Endothelial cell of umbilical vein (primary cell): ENCODE measurements at regions not wholly inside any gene's neighbourhood (a gene's known extent, or its start where the extent isn't known, plus 50 kb on each side); places are given as distances from the start of the nearest gene placed in this dataset.

ENCODE experiments used
- BruUV-seq: library from RNA; stranded (reverse); fragments of 400-500 nt; replicated peaks from 2 replicates; lab custom pipeline; 2021; lab: Mats Ljungman, UMichigan
- CTCF ChIA-PET: fragments of 300-600, 350-600 bp; sonication (Branson Sonifier 250); formaldehyde crosslinking; loops from one replicate; lab custom pipeline; 2021; ENCODE audit warnings: antibody characterized with exemption, inconsistent platforms; lab: Charles Lee
- POLR2A ChIA-PET: fragments of 300-600, 350-600 bp; sonication (Branson Sonifier 250); formaldehyde crosslinking; loops from one replicate; lab custom pipeline; 2021; ENCODE audit warnings: antibody characterized with exemption, inconsistent platforms; lab: Charles Lee
- DNase-seq: peaks from one replicate; pipeline ENCODE4 v3.0.0-alpha.2; 2011; ENCODE audit warnings: low read depth, low spot score
- FAIRE-seq: peaks from 2 replicates; lab custom pipeline; 2011; peaks lifted over from hg19 to GRCh38; lab: Jason Lieb, UNC
- H2AFZ ChIP-seq: 2 replicates; pipeline ENCODE4 v1.6.0; 2012; ENCODE audit warnings: low read depth, low read length, control low read depth, inconsistent platforms
- H3K27ac ChIP-seq: 2 replicates; pipeline ENCODE4 v1.5.1; 2011; ENCODE audit warnings: low read depth, mild to moderate bottlenecking, control low read depth, low read length, moderate library complexity; ENCODE audit not compliant: insufficient read depth
- H3K27me3 ChIP-seq, 2 experiments: 2 replicates each; pipeline versions ENCODE4 v1.6.0 to v1.6.1; 2011; ENCODE audit warnings: low read length in 2 of 2, mixed read lengths in 1 of 2; ENCODE audit not compliant: control insufficient read depth in 2 of 2, insufficient read depth in 2 of 2
- H3K36me3 ChIP-seq, 2 experiments: 2 replicates in 1 of 2; 3 replicates in 1 of 2; pipeline ENCODE4 v1.5.1; 2011; ENCODE audit warnings: low read length in 2 of 2, mild to moderate bottlenecking in 1 of 2, moderate library complexity in 1 of 2; ENCODE audit not compliant: control insufficient read depth in 2 of 2, insufficient read depth in 2 of 2; ENCODE audit errors: extremely low read depth in 1 of 2
- H3K4me1 ChIP-seq: 3 replicates; pipeline ENCODE4 v1.5.1; 2011; ENCODE audit warnings: mild to moderate bottlenecking, low read length; ENCODE audit not compliant: control insufficient read depth, insufficient read depth; ENCODE audit errors: extremely low read depth
- H3K4me2 ChIP-seq: 2 replicates; pipeline ENCODE4 v1.6.1; 2011; ENCODE audit warnings: low read length, control low read depth, mixed read lengths; ENCODE audit not compliant: insufficient read depth
- H3K4me3 ChIP-seq, 3 experiments: fragments of 200-600 bp in 1 of 3; sonication (generic), shearing (Covaris generic) in 1 of 3; replicated peaks in 1 of 3; 2 replicates each; pipeline ENCODE4 v1.5.1; 2011 to 2016; ENCODE audit warnings: control low read depth in 3 of 3, low read length in 3 of 3, mild to moderate bottlenecking in 2 of 3, inconsistent platforms in 1 of 3, low read depth in 1 of 3, moderate library complexity in 1 of 3; ENCODE audit not compliant: insufficient read depth in 1 of 3
- H3K79me2 ChIP-seq: 2 replicates; pipeline ENCODE4 v1.6.0; 2012; ENCODE audit warnings: low read length, inconsistent platforms; ENCODE audit not compliant: control insufficient read depth, insufficient read depth
- H3K9ac ChIP-seq: replicated peaks from 2 replicates; pipeline ENCODE3; 2011; ENCODE audit warnings: low read length, control low read depth; ENCODE audit not compliant: insufficient read depth; ENCODE audit errors: extremely low read depth
- H3K9me1 ChIP-seq: replicated peaks from 3 replicates; pipeline ENCODE4 v1.6.0; 2011; ENCODE audit warnings: mild to moderate bottlenecking, low read length; ENCODE audit not compliant: control insufficient read depth, insufficient read depth; ENCODE audit errors: extremely low read depth
- H3K9me3 ChIP-seq: replicated peaks from 2 replicates; pipeline ENCODE4 v1.5.1; 2012; ENCODE audit warnings: low read length, inconsistent platforms; ENCODE audit not compliant: control insufficient read depth, insufficient read depth
- H4K20me1 ChIP-seq: replicated peaks from 2 replicates; pipeline ENCODE3; 2011; ENCODE audit warnings: mild to moderate bottlenecking, low read length; ENCODE audit not compliant: control insufficient read depth, insufficient read depth; ENCODE audit errors: extremely low read depth
- CTCF ChIP-seq, 2 donors: IDR thresholded peaks; 1 replicate in 1 of 2; 2 replicates in 1 of 2; pipeline ENCODE4 v1.5.1; 2011; ENCODE audit warnings: low read length in 2 of 2, mild to moderate bottlenecking in 2 of 2, moderate library complexity in 2 of 2, control low read depth in 1 of 2, inconsistent platforms in 1 of 2, low read depth in 1 of 2; ENCODE audit not compliant: insufficient read depth in 1 of 2; ENCODE audit errors: extremely low read depth in 1 of 2
- EZH2 ChIP-seq: IDR thresholded peaks from 2 replicates; pipeline ENCODE4 v1.6.1; 2012; ENCODE audit warnings: borderline replicate concordance, low read depth, mild to moderate bottlenecking, moderate library complexity, low read length, inconsistent platforms; ENCODE audit not compliant: severe bottlenecking
- FOS ChIP-seq: IDR thresholded peaks from 2 replicates; pipeline ENCODE4 v1.6.1; 2011; ENCODE audit warnings: mild to moderate bottlenecking, low read length, moderate library complexity, borderline replicate concordance; ENCODE audit not compliant: insufficient read depth
- GATA2 ChIP-seq: IDR thresholded peaks from 2 replicates; pipeline ENCODE4 v1.7.0; 2011; ENCODE audit warnings: low read depth, mild to moderate bottlenecking, moderate library complexity, mixed read lengths, low read length; ENCODE audit not compliant: insufficient read length, insufficient read depth
- JUN ChIP-seq: IDR thresholded peaks from 2 replicates; pipeline ENCODE4 v1.6.1; 2011; ENCODE audit warnings: borderline replicate concordance, low read depth; ENCODE audit not compliant: insufficient read length, insufficient read depth
- MAX ChIP-seq: IDR thresholded peaks from 2 replicates; pipeline ENCODE4 v1.6.1; 2011; ENCODE audit not compliant: insufficient read depth, insufficient read length
- MYC ChIP-seq: IDR thresholded peaks from one replicate; pipeline ENCODE4 v1.6.1; 2011; ENCODE audit warnings: mild to moderate bottlenecking, low read depth, low read length
- POLR2A ChIP-seq: IDR thresholded peaks from 2 replicates; pipeline ENCODE4 v1.6.1; 2012; ENCODE audit warnings: low read depth, mild to moderate bottlenecking, control low read depth, low read length
- POLR2AphosphoS5 ChIP-seq: IDR thresholded peaks from 2 replicates; pipeline ENCODE4 v1.6.1; 2012; ENCODE audit warnings: low read depth, mild to moderate bottlenecking, control low read depth, low read length, moderate library complexity; ENCODE audit not compliant: insufficient read depth
- dilution Hi-C: fragments of 300-500 bp; cut with MboI; formaldehyde crosslinking; loops from one replicate; pipeline ENCODE4 v1.15.0; 2019; ENCODE audit warnings: low sequenced_read_pairs; ENCODE audit not compliant: extremely low pct_ligation_motif_present
- intact Hi-C: fragments of 100-400 bp; cut with micrococcal nuclease; formaldehyde crosslinking; loops from one replicate; pipeline ENCODE4 v1.10.0; 2022

GRCh38 chr10:61847087-61847486, 54.4 kb upstream of the ARID5B start:
- BruUV-seq: no TSS peak
- Histone ChIP-seq H3K27me3 (no peaks in the 10 kb centered on the region), H3K27ac (no peak overlapping the region), H3K4me3 (no peak overlapping the region), H3K36me3 (no peaks in the 10 kb centered on the region), H3K4me2 (no peak overlapping the region), H3K9ac (no peak overlapping the region), H3K79me2 (no peaks in the 10 kb centered on the region), H4K20me1 (no peaks in the 10 kb centered on the region), H3K9me3 (no peaks in the 10 kb centered on the region), H3K9me1 (no peaks in the 10 kb centered on the region), H3K4me1 (no peaks in the 10 kb centered on the region), H2AFZ (no peak overlapping the region)
- FAIRE-seq (no peak), DNase-seq (peak; percentile 19)
- TF ChIP-seq MAX (no peak), JUN (no peak), POLR2AphosphoS5 (no peak), CTCF (IDR thresholded peaks at IDR 0.05; ENCODE audit: extremely low read depth in 1 of 2, insufficient read depth in 1 of 2, low read depth in 1 of 2, low read length in 2 of 2) (no peak), FOS (no peak), EZH2 (no peak), MYC (no peak), POLR2A (no peak), GATA2 (no peak)
- dilution Hi-C loops (no loop called here), intact Hi-C loops (no loop called here)
- ChIA-PET POLR2A (no interaction called here), CTCF (interaction anchor here (0.9 to 1.0 kb wide), 3 partner anchors 9 to 50 kb away, joined by 3 to 6 read pairs (median 4); no protein-coding TSS in a partner anchor)
